ENCODE measurements at regions not wholly inside any gene's neighbourhood (a gene's known extent, or its start where the extent isn't known, plus 50 kb on each side); places are given as distances from the start of the nearest gene placed in this dataset.

DNA sequence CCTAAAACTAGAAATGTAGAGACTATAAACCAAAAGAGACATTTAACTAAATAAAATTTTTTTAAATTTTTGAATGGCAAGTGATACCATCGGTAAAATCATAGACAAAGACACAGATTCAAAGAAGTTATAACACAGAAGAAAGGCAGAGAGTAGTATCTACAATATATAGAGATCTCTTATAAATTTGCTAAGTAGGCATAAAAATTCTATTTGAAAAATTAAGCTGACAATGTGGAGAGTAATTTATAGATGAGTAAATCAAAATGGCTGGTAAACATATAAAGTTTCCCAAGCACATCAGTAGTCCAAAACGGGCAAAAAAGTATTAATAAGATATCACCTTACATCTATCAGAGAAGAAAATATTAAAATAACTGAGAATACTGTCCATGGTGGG, 1061.0 kb downstream of the ADGRL2 start:
- Histone ChIP-seq H3K9me3 (ENCODE audit: low read depth, low read length, poor library complexity, severe bottlenecking) (no peaks in the 10 kb centered on the region), H3K4me1 (ENCODE audit: insufficient read depth, low read length, poor library complexity, severe bottlenecking) (no peaks in the 10 kb centered on the region), H3K27ac (ENCODE audit: low read depth, low read length, poor library complexity, severe bottlenecking) (no peak overlapping the region), H3K27me3 (replicated peaks; ENCODE audit: insufficient read depth, low read depth, low read length, poor library complexity) (no peaks in the 10 kb centered on the region), H3K36me3 (ENCODE audit: insufficient read depth, low read length, poor library complexity, severe bottlenecking) (no peaks in the 10 kb centered on the region), H3K4me3 (ENCODE audit: low read depth, low read length, poor library complexity, severe bottlenecking) (no peak overlapping the region)
- no peak for TF ChIP-seq EZH2 (IDR thresholded peaks at IDR 0.05; ENCODE audit: borderline replicate concordance, low read depth, low read length, poor library complexity, severe bottlenecking)
- TF ChIP-seq, protein P1, sequence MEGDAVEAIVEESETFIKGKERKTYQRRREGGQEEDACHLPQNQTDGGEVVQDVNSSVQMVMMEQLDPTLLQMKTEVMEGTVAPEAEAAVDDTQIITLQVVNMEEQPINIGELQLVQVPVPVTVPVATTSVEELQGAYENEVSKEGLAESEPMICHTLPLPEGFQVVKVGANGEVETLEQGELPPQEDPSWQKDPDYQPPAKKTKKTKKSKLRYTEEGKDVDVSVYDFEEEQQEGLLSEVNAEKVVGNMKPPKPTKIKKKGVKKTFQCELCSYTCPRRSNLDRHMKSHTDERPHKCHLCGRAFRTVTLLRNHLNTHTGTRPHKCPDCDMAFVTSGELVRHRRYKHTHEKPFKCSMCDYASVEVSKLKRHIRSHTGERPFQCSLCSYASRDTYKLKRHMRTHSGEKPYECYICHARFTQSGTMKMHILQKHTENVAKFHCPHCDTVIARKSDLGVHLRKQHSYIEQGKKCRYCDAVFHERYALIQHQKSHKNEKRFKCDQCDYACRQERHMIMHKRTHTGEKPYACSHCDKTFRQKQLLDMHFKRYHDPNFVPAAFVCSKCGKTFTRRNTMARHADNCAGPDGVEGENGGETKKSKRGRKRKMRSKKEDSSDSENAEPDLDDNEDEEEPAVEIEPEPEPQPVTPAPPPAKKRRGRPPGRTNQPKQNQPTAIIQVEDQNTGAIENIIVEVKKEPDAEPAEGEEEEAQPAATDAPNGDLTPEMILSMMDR (conservative IDR thresholded peaks at IDR 0.05; ENCODE audit: low read depth, low read length) = no peak
- ChIA-PET POLR2A (ENCODE audit: low non-redundant PET) (no interaction called here), CTCF (no interaction called here)
- intact Hi-C loops (cut with micrococcal nuclease; ENCODE audit: unreplicated experiment) = no loop called here
- no TSS peak for BruUV-seq (replicated peaks)
- no peak for DNase-seq (ENCODE audit: low spot score)

DNA sequence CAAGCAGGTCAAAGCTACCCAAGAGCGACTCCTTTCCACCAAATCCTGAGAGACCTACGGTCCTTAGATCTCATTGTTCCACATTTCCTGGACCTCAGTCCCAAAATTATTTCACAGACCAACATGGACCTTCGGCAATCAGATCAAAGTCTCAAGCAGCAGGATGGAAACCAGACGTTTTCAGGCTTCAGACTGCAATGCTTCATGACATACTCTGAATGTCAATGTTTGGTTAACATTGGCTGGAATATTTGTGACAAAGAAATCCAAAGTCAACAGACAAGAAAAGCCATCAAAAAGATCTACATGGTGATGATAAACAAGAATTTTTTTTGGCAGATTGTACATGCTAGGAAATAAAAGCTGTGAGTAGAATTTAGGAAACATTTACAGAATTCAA, 1057.3 kb downstream of the ADGRL2 start:
- Histone ChIP-seq H3K27ac (ENCODE audit: low read depth, low read length, poor library complexity, severe bottlenecking) (no peak overlapping the region), H3K36me3 (ENCODE audit: insufficient read depth, low read length, poor library complexity, severe bottlenecking) (no peaks in the 10 kb centered on the region), H3K4me3 (ENCODE audit: low read depth, low read length, poor library complexity, severe bottlenecking) (no peak overlapping the region), H3K27me3 (replicated peaks; ENCODE audit: insufficient read depth, low read depth, low read length, poor library complexity) (no peaks in the 10 kb centered on the region), H3K9me3 (ENCODE audit: low read depth, low read length, poor library complexity, severe bottlenecking) (no peaks in the 10 kb centered on the region), H3K4me1 (ENCODE audit: insufficient read depth, low read length, poor library complexity, severe bottlenecking) (no peaks in the 10 kb centered on the region)
- POLR2A ChIA-PET (ENCODE audit: low non-redundant PET) = no interaction called here
- DNase-seq (ENCODE audit: low spot score) = no peak
- BruUV-seq (replicated peaks) = no TSS peak
- CTCF ChIA-PET = no interaction called here
- no peak for TF ChIP-seq EZH2 (IDR thresholded peaks at IDR 0.05; ENCODE audit: borderline replicate concordance, low read depth, low read length, poor library complexity, severe bottlenecking)
- TF ChIP-seq, protein P1 (conservative IDR thresholded peaks at IDR 0.05; ENCODE audit: low read depth, low read length) = no peak
- intact Hi-C loops (cut with micrococcal nuclease; ENCODE audit: unreplicated experiment) = no loop called here

DNA sequence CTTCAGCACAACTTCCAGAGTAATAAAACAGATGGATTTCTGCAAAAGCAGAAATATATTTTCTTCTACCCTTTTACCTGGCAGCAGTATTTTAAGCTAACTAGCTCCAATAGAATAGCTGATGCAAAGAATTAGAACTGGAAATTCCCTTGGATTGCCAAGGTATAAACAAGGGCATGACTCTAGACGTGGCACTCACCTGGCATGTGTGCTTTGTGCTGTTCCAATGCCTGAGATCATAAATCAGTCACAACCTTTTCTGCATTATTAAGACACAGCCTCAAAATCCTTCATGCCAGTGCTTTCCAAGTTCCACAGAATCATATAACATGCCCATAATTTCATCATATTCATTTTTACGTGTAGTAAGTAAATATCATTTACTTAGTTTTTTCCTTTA, 1048.7 kb downstream of the ADGRL2 start:
- H3K4me1 ChIP-seq (ENCODE audit: insufficient read depth, low read length, poor library complexity, severe bottlenecking) = no peaks in the 10 kb centered on the region
- no peak overlapping the region for H3K27ac ChIP-seq (ENCODE audit: low read depth, low read length, poor library complexity, severe bottlenecking)
- no peak overlapping the region for H3K4me3 ChIP-seq (ENCODE audit: low read depth, low read length, poor library complexity, severe bottlenecking)
- TF ChIP-seq, protein P1 (conservative IDR thresholded peaks at IDR 0.05; ENCODE audit: low read depth, low read length) = no peak
- TF ChIP-seq EZH2 (IDR thresholded peaks at IDR 0.05; ENCODE audit: borderline replicate concordance, low read depth, low read length, poor library complexity, severe bottlenecking) = no peak
- H3K27me3 ChIP-seq (replicated peaks; ENCODE audit: insufficient read depth, low read depth, low read length, poor library complexity) = no peaks in the 10 kb centered on the region
- H3K36me3 ChIP-seq (ENCODE audit: insufficient read depth, low read length, poor library complexity, severe bottlenecking) = no peaks in the 10 kb centered on the region
- no TSS peak for BruUV-seq (replicated peaks)
- H3K9me3 ChIP-seq (ENCODE audit: low read depth, low read length, poor library complexity, severe bottlenecking) = no peaks in the 10 kb centered on the region
- no peak for DNase-seq (ENCODE audit: low spot score)
- CTCF ChIA-PET = no interaction called here
- POLR2A ChIA-PET (ENCODE audit: low non-redundant PET) = no interaction called here
- intact Hi-C loops (cut with micrococcal nuclease; ENCODE audit: unreplicated experiment) = loop anchor here (10.0 kb wide), 1 partner anchor 65 kb away; no protein-coding TSS in a partner anchor

All from A673 (cell line).